ENCODE measurements at regions not wholly inside any gene's neighbourhood (a gene's known extent, or its start where the extent isn't known, plus 50 kb on each side); places are given as distances from the start of the nearest gene placed in this dataset.

- no peak for DNase-seq
- H3K27ac ChIP-seq: no peak overlapping the region
- no peaks in the 10 kb centered on the region for H3K4me1 ChIP-seq (replicated peaks in 1 of 2)
- 61 to 78% (median 73%) methylated on average over 2 of the region's 2 CpGs for WGBS, 4 donors
- H3K27me3 ChIP-seq: no peaks in the 10 kb centered on the region
- H3K9me3 ChIP-seq (replicated peaks in 1 of 3): no peaks in the 10 kb centered on the region
- TF ChIP-seq POLR2A (IDR thresholded peaks at IDR 0.05) (no peak), CTCF (IDR thresholded peaks at IDR 0.05) (no peak)
- intact Hi-C loops (cut with DNase I): no loop called here
- H3K36me3 ChIP-seq (replicated peaks in 1 of 2): no peaks in the 10 kb centered on the region
- H3K4me3 ChIP-seq: no peak overlapping the region
These were observed 2077.0 kb upstream of the PCDH20 start for GRCh38 chr13:63492604-63493003.

- H3K4me3 ChIP-seq: no peak overlapping the region
- DNase-seq: no peak
- H3K36me3 ChIP-seq (replicated peaks in 1 of 2): no peaks in the 10 kb centered on the region
- intact Hi-C loops (cut with DNase I): no loop called here
- TF ChIP-seq POLR2A (IDR thresholded peaks at IDR 0.05) (no peak), CTCF (IDR thresholded peaks at IDR 0.05) (no peak)
- no peaks in the 10 kb centered on the region for H3K9me3 ChIP-seq (replicated peaks in 1 of 3)
- 79 to 90% (median 84%) methylated on average over 1 of the region's 1 CpG for WGBS, 4 donors
- no peak overlapping the region for H3K27ac ChIP-seq
- H3K27me3 ChIP-seq: no peaks in the 10 kb centered on the region
- no peaks in the 10 kb centered on the region for H3K4me1 ChIP-seq (replicated peaks in 1 of 2)
These were observed 2074.5 kb upstream of the PCDH20 start for GRCh38 chr13:63490149-63490548.

- no peaks in the 10 kb centered on the region for H3K27me3 ChIP-seq
- DNase-seq: no peak
- no peaks in the 10 kb centered on the region for H3K9me3 ChIP-seq (replicated peaks in 1 of 3)
- H3K4me3 ChIP-seq: no peak overlapping the region
- no peak overlapping the region for H3K27ac ChIP-seq
- TF ChIP-seq POLR2A (IDR thresholded peaks at IDR 0.05) (no peak), CTCF (IDR thresholded peaks at IDR 0.05) (no peak)
- intact Hi-C loops (cut with DNase I): no loop called here
- no peaks in the 10 kb centered on the region for H3K4me1 ChIP-seq (replicated peaks in 1 of 2)
- H3K36me3 ChIP-seq (replicated peaks in 1 of 2): no peaks in the 10 kb centered on the region
These were observed 2065.7 kb upstream of the PCDH20 start for GRCh38 chr13:63481334-63481733.

- TF ChIP-seq CTCF (IDR thresholded peaks at IDR 0.05) (no peak), POLR2A (IDR thresholded peaks at IDR 0.05) (no peak)
- 34 to 54% (median 45%) methylated on average over 1 of the region's 1 CpG for WGBS, 4 donors
These were observed 2057.1 kb upstream of the PCDH20 start for GRCh38 chr13:63472711-63473110.

More at GRCh38 chr13:63472711-63473110, 2057.1 kb upstream of the PCDH20 start:
- no peak overlapping the region for H3K4me3 ChIP-seq
- H3K36me3 ChIP-seq (replicated peaks in 1 of 2): no peaks in the 10 kb centered on the region
- no peak overlapping the region for H3K27ac ChIP-seq
- intact Hi-C loops (cut with DNase I): no loop called here
- no peaks in the 10 kb centered on the region for H3K27me3 ChIP-seq
- no peaks in the 10 kb centered on the region for H3K4me1 ChIP-seq (replicated peaks in 1 of 2)
- DNase-seq: no peak
- no peaks in the 10 kb centered on the region for H3K9me3 ChIP-seq (replicated peaks in 1 of 3)
